T1000 (cell line): ENCODE measurements at regions not wholly inside any gene's neighbourhood (a gene's known extent, or its start where the extent isn't known, plus 50 kb on each side); places are given as distances from the start of the nearest gene placed in this dataset.
A peak's percentile ranks its signal among the peaks of the same experiment; 100 is the strongest.
"Not testable (repeated sequence)": the region's sequence is repeated elsewhere in the genome, so short reads cannot be mapped to it uniquely, and the experiment has no call there.

Experiments
- DNase-seq: peaks from one replicate; lab custom pipeline; 2025; ENCODE audit warnings: mixed read lengths; lab: John Stamatoyannopoulos, UW

DNA sequence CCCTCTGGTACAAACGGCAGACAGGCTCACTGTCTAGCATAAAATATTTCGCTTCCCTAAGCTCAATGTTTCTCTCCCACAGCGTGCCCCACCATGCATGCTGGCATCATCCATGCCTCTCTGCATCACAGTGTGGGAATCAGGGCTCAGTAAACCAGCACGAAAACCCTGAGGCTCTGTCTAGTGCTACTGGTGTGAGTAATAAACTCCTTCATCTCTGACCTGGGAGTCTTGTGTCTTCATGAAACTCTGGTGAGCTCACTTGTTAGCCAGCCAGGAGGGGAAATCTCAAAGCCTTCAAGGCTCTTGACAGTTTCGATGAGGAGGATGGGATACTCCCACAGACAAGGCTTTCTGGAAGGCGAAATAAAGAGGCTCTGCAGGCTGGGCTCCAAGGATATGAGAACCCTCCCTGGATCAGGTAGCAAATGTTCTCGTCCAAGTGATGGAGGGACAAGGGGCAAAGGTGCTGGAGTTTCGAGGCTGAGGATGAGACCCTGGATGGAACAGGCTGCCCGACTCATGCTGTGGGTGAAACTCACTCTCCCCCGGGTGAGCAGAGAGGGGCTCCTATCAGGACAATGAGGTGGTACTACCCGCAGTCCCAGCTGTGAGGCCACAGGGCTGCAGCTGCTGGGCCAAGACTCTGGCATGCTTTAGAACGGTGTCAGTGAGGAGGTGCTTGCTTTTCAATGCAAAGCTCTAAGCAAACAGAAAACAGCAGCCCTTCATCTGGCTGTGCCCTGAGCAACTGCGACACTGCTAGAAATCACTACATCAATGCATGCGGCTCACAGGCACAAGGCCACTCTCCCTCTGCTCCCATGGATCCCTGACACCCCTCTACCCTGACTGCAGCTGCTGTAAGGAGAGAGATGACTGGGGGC, 69.3 kb downstream of the SHANK2 start:
- DNase-seq: no peak

DNA sequence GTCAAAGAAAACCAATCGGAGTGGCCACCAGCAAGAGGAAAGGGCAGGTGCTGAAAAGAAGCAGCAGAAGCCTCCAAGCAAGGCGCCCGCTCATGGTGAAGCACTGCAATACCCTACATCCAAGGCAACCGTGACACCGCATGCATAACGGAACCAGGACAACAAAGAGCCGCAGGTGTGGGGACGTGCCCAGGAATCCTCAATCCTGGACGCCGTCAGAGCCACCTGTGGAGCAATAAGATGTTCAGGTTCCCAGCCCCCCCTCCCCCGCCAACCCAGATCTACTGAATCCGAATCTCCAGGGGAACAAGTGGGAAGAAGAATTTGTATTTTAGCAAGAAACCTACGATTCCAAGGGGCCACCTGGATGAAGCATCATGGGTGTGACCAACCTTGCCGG, 70.8 kb downstream of the SHANK2 start:
- no peak for DNase-seq

DNA sequence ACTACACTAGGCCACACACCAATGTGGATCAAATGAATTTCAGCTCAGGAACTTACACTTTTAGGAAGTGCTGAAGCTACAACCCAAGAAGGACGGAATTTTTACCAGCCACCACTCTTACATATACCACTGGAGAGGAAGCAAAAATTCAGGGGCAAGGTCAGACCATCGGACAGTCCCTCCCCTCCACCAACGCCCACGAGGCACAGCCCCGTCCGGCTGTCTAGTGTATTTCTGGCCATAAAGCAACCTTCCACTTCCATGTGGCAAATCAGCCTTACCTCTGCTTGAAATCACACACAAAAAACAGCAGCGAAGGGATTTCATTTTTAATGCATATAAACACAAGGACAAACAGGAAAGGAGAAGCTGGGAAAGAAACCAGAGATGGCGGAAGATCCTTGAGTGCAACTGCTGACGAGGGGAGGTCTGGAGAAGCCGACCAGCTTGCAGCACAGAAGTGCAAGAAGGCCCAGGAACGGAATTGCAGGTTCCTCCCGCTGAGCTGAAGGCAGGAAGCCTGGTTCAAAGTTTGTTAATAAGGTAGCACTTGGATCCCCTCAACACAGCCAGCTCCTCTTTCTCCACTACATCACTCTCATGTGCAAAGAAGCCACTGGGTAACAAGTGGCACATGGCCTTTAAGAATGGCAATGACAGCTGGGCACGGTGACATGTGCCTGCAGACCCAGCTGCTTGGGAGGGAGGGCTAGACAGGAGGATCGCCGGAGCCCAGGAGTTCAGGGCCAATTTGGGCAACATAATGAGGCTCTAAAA, 71.5 kb downstream of the SHANK2 start:
- DNase-seq: no peak

DNA sequence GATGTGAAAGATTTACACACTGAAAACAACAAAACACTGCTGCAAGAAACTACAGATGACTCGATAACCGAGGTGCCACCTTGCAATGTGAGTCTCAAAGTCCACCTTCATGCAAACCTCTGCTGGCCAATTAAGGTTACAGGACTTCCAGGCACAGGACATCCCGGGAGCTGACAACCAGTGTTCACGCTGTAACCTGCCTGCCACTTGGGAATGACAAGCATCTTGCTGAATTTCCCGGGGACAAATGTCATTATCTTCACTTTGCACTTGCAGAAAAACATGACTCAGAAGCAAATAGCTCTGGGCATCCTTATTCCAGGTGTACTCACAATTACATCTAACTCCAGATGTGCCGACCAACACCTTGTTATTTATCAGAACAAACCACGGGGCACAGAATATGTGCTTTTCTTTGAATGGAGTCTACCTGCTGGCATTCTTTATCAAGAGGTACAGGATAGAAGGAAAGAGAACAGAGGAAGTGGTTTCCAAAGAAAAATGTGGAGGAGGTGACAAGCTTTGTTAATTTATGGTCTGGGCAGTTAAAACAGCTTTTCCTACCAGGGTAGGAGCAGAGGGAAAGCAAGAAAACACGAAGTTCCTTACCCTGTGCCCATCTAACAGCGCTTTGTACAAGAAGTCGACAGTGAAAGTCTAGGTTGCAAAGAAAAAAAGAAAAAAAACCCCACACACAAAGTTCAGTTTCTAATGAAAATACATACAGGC, 72.3 kb downstream of the SHANK2 start:
- DNase-seq: no peak

DNA sequence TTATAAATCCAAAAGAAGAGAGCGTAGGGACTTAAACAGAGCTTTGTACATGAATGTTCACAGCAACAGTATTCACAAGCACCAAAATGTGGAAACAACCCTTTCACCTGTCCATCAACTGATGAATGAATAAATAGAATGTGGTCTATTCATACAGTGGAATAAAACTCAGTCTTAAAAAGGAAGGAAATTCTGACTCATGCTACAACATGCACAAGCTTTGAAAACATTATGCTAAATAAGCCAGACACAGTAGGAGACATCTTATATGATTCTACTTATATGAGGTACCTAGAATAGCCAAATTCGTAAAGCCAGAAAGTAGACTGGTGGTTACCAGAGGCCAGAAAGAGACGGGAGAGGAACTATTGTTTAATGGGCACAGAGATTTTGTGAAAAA, 74.3 kb downstream of the SHANK2 start:
- no peak for DNase-seq

DNA sequence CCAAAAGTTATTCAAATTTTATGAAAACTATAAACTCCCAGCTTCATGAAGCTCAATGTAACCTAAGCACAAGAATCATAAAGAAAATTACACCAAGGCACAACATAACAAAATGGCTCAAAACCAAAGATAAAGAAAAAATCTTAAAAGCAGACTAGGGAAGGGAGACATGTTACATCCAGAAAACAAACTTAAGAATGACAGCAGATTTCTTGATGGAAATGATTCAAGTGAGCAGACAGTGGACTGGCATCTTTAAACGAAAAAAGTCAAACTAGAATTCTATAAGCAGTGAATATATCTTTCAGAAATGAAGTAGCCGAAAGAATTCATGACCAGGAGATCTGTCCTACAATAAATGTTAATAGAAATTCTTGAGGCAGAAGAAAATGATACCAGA, 75.6 kb downstream of the SHANK2 start:
- no peak for DNase-seq

DNA sequence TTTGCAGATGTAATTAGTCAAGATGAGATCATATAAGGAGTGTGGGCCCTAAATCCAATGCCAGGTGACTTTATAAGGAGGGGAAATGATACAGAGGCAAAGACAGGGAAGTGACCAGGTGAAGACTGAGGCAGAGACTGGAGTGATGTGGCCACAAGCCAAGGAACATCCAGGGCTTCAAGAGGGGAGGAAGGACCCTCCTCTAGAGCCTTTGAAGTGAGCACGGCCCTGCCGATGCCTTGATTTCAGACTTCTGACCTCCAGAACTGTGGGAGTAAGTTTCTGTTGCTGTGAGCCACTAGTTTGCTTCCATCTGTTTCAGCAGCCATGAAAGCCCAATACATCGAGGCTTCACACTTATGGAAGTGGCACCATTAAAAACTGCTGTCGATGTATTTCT, 78.7 kb downstream of the SHANK2 start:
- DNase-seq: no peak

DNA sequence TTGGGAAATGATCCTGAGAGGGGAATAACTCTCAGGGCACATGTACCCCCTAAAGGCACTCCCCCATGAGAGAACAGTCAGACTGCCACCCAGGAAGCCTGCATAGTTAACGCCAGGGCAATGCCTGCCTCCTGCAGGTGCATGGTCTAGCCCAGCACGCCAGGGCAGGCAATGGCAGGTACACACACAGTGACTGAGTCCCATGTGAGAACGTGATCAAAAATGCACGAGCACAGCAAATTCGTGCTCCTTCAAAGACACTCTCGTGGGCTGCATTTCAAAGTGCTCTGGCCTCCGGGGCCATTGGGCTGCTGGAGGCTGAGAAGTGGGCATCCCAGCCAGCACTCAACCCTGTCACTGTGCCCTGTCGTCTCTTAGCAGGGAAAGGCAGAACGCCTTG, 79.7 kb downstream of the SHANK2 start:
- DNase-seq: no peak

DNA sequence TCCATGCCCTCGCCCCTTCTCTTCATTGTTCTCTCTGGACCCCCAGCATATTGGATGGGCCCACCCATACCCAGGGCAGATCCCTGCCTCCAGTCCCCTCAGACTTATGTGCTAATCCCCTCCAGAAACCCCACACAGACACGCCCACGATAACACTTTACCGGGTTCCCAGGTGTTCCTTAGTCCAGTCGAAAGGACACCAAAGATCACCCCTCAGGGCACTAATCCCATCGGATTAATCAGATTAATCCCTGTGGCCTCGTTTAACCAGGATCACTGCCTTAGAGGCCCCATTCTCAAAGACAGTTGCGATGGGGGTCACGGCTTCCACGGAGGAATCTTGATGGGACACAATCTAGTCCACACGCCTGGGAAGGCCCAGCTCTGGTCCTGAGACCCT, 80.8 kb downstream of the SHANK2 start:
- DNase-seq: no peak

DNA sequence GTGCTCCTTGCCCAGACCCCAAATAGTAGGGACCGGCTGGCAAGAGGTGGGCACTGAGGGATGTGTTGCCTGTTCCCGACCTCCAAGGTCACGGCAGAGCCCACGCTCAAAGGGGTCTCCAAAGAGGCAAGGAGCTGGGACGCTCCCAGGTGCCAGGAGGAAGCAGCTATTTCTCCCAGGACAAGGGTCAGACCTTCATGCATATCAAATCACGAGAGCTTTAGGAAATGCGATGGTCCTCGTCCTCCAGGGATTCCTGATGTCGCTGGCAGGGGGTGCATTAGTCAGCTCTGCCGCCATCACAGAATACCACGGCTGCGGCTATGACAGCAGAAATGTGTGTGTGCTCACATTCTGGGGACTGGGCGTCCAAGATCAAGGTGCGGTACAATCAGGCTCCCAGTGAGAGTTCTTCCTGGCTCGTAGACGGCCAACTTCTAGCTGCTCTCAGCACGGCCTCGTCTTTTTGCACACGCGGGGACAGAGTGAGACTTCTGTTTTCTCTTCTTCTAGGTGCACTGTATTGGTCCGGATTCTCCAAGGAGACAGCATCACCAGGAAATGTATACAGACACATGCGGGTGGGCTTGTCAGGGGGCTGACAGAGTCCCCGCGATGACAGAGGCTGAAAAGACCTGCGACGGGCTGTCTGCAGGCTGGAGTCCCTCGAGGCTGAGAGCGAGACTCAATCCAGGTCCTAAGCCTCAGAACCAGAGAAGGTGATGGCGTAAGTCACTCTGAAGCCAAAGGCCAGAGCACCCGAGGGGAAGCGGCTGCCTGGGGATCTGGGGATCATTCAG, 81.6 kb downstream of the SHANK2 start:
- no peak for DNase-seq

DNA sequence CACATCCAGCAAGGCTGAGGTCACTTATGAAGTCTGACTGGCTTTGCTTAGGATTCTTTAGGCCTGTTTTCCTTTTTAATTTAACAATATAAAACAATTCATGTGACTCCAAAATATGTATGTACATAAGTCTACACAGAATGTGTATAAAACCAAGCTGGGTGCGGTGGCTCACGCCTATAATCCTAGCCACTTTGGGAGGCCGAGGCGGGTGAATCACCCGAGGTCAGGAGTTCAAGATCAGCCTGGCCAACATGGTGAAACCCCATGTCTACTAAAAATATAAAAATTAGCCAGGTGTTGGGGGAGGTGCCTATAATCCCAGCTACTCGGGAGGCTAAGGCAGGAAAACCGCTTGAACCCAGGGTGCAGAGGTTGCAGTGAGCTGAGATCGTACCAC, 83.1 kb downstream of the SHANK2 start:
- no peak for DNase-seq

DNA sequence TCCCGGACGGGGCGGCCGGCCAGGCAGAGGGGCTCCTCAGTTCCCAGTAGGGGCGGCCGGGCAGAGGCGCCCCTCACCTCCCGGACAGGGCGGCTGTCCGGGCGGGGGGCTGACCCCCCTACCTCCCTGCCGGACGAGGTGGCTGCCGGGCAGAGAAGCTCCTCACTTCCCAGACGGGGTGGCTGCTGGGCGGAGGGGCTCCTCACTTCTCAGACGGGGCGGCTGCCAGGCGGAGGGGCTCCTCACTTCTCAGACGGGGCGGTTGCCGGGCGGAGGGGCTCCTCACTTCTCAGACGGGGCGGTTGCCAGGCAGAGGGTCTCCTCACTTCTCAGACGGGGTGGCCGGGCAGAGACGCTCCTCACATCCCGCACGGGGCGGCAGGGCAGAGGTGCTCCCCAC, 84.6 kb downstream of the SHANK2 start:
- not testable (repeated sequence) for DNase-seq

DNA sequence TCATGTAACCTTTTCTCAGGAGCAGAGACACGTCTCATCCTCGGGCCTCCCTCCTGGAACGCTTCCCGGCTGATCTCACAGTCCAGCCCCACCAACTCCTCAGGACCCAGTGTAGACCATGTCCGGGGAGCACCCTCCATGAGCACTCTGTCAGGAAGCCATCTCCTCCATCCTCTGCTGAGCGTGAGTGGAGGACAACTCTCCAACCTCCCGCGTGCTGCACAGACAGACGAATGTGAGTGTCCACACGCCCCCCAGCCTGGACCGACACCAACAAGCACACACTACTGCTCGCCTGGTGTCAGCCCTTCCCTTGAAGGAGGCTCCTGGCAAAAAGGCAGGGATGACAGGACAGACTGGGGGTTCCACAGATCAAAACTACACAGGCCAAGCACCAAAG, 86.6 kb downstream of the SHANK2 start:
- DNase-seq: no peak

DNA sequence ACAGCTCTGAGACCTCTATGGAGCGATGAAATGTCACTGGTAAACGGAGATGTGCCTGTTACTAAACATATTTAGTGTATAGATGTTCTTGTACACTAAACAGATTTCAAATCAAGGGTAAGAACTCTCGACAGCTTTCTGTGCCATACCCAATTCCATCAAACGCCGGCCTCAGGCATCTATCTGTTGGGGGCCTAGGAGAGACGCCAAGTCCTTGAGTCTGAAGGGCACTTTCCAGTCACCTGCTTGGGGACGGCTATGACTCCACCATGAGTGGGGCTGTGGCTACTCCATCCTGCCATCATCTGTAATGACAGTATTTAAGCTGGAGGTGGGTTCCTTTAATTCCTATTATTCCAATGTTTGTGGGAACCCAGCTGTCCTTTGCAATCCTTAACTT, 87.8 kb downstream of the SHANK2 start:
- DNase-seq: no peak

DNA sequence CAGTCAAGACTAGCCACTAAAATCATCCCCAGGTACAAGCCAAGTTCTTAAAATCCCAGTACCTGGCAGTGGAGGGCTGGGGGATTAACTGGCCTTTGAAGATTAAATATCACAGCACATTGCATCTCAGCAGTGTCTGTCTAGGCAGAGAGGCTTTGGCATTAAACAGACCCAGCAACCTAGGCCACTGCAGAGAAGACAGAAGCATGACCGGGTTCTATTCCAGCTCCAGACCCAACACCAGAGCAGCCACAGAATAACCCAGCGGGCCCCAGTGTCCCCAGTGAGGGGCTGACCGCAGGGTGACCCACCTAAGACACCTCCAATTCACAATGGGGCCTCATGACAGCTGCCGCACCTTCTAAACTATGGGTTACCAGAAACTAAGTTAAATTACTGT, 88.2 kb downstream of the SHANK2 start:
- DNase-seq: no peak

DNA sequence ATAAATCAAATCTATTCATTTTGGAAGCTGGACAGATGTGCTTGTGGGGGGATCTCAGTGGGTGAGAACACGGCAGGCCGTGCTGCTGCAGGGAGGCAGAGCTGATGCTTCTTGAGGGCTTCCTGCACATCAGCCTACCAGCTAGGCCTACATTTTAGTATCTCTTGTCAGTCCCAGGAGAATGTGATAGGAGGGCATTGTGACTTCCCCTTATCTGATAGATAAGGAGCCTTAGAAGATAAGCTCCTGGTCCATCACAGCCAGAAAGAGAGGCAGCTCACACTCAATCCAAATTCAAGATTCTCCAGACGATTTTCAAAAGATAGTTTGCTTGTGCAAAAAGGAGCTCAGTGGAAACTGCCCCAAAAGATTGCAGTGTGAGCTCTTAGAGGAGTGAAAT, 89.0 kb downstream of the SHANK2 start:
- DNase-seq: no peak

DNA sequence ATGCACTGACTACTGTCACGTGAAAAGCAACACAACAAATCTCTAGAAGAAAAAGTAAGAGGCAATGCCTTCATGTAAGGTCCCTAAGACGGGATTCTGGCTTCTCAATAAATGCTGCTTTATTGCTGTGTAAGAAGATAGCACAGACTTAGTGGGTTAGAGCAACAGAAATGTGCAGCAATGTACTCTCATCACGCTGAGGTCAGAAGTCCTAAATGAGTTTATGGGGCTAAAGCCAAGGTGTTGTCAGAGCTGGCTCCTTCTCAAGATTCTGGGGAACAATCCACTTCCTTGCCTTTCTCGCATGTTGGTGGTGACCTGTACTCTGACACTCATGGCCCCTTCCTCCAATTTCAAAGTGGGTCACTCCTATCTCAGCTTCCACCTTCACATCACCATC, 93.4 kb downstream of the SHANK2 start:
- no peak for DNase-seq

DNA sequence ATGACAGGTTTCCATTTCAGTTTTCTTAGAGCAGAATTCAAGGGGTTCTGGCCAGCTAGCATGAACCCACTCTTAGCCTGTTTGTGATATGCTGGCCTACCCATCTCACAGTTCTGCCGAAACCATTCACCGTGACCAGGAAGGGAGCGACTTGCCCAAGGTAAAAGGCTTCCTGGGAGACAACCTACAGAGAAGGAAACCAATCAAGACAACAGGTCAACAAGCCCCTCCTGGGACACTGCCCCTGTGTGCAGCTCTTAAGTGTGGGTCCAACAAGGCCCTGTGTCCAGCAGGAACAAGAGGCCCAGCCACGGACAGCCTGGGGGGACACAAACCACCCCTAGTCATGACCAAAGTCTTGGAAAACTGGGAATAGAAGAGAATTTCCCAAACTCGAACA, 94.7 kb downstream of the SHANK2 start:
- not testable (repeated sequence) for DNase-seq

DNA sequence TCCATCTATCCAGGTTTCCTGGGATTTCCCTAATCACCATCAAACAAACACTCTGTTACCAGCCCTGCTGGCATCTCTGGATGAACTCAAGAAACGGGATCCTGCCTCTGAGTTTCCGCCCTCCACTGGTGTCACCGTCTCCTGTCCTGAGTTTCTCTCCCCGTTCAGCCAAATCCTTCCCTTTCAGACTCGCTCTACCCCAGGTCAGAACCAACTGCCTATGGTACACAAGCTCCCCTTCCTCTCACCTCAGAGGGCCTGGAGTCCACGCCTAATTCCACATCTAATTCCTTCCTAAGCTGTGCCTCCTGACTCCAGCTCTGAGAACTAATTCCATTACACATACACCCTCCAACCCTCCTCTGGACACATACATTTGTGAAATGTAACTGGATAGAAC, 96.1 kb downstream of the SHANK2 start:
- no peak for DNase-seq

DNA sequence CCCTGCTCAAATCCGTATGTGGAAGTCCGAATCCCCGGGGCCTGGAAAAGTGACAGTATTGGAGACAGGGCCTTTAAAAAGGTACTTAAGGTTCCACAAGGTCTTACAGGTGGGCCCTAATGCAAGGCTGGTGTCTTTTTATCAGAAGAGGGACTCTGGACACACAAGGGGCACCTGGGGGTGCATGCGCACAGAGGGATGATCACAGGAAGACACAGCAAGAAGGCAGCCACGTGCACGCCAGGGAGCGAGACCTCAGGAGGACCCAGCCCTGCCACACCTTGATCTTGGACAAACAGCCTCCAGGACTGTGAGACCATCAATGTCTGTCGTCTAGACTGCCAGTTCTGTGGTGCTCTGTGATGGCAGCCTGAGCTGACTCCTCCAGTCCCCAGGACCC, 96.5 kb downstream of the SHANK2 start:
- DNase-seq: no peak

DNA sequence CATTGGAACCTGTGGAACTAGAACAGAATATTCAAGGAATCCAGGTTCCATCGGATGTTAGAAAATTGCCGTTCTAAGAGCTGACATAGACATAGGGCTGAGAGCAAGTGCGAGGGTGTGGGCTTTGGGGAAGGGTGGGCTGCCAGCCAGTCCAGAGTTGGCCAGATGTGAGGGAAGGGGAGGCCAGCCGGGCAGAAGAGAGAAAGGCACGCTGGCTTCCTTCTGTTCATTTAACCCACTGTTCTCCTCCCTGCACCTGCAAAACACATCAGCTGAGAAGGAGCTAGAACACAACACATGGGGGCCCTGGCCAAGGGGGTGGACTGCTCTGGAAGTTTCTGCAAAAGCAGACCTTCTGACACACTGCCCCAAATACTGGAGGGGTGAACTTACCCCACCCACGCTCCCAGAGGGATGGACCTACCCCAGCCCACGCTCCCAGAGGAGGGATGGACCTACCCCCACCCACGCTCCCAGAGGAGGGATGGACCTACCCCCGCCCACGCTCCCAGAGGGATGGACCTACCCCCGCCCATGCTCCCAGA, 98.0 kb downstream of the SHANK2 start:
- DNase-seq: no peak

DNA sequence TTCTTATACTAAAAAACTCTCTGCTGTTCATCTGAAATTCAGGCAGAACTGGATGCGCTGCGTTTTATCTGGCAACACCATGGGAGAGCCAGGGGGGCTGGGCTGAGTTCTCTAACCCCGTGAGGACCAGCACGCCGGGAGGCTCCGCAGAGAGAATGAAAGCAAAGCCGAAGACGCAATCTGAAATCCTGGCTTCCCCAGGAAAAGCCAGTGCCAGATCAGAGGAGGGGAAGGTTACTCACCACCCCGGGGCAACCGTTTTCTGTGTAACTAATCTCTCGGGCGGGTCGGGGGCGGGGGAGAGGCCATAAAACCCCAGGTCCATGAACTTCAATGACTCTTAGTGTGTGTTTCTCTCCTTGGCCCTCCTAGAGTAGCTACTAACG, 99.4 kb downstream of the SHANK2 start:
- peak; percentile 80 for DNase-seq
